NCI-H82 (cell line): ENCODE measurements at regions not wholly inside any gene's neighbourhood (a gene's known extent, or its start where the extent isn't known, plus 50 kb on each side); places are given as distances from the start of the nearest gene placed in this dataset.
"Not testable (repeated sequence)": the region's sequence is repeated elsewhere in the genome, so short reads cannot be mapped to it uniquely, and the experiment has no call there.

Experiments
- DNase-seq: peaks from one replicate; lab custom pipeline; 2025; lab: John Stamatoyannopoulos, UW

- DNase-seq = no peak
These were observed 79.6 kb downstream of the RSPH3 start for GRCh38 chr6:158920311-158920905.

- DNase-seq = no peak
These were observed 80.1 kb downstream of the RSPH3 start for GRCh38 chr6:158919865-158920264.

GRCh38 chr6:158916617-158917016, 83.4 kb downstream of the RSPH3 start:
- DNase-seq = no peak

- DNase-seq = no peak
These were observed 85.1 kb downstream of the RSPH3 start for GRCh38 chr6:158914923-158915322.

GRCh38 chr6:158913580-158913979, 86.4 kb downstream of the RSPH3 start:
- DNase-seq = no peak

GRCh38 chr6:158912655-158913054, 87.3 kb downstream of the RSPH3 start:
- no peak for DNase-seq

GRCh38 chr6:158911746-158912480, 88.1 kb downstream of the RSPH3 start:
- DNase-seq = peak; percentile 14

GRCh38 chr6:158910484-158911440, 89.2 kb downstream of the RSPH3 start:
- DNase-seq = peak; percentile 11

- no peak for DNase-seq
These were observed 90.1 kb downstream of the RSPH3 start for GRCh38 chr6:158909938-158910337.

- DNase-seq = no peak
These were observed 89.4 kb upstream of the EZR start for GRCh38 chr6:158908606-158909005.

- DNase-seq = no peak
These were observed 88.8 kb upstream of the EZR start for GRCh38 chr6:158907931-158908330.

GRCh38 chr6:158906926-158907325, 87.8 kb upstream of the EZR start:
- no peak for DNase-seq

- DNase-seq = no peak
These were observed 86.1 kb upstream of the EZR start for GRCh38 chr6:158905277-158905676.

- DNase-seq = peak; percentile 78
These were observed 84.6 kb upstream of the EZR start for GRCh38 chr6:158903801-158904200.

- no peak for DNase-seq
These were observed 81.6 kb upstream of the EZR start for GRCh38 chr6:158900663-158901312.

- DNase-seq = no peak
These were observed 78.1 kb upstream of the EZR start for GRCh38 chr6:158897236-158897635.

GRCh38 chr6:158895661-158896060, 76.5 kb upstream of the EZR start:
- DNase-seq = no peak

GRCh38 chr6:158894193-158894592, 75.0 kb upstream of the EZR start:
- no peak for DNase-seq

GRCh38 chr6:158892266-158892665, 73.1 kb upstream of the EZR start:
- no peak for DNase-seq

- not testable (repeated sequence) for DNase-seq
These were observed 72.4 kb upstream of the EZR start for GRCh38 chr6:158891560-158891959.

- DNase-seq = not testable (repeated sequence)
These were observed 69.0 kb upstream of the EZR start for GRCh38 chr6:158888171-158888570.

GRCh38 chr6:158886346-158886977, 67.3 kb upstream of the EZR start:
- peak; percentile 88 for DNase-seq
